Type B pancreatic cell (in vitro differentiated cells): ENCODE measurements at regions not wholly inside any gene's neighbourhood (a gene's known extent, or its start where the extent isn't known, plus 50 kb on each side); places are given as distances from the start of the nearest gene placed in this dataset.

ENCODE experiments used
- DNase-seq: peaks from one replicate; pipeline ENCODE4 v3.0.0; 2021; ENCODE audit warnings: mixed read lengths; ENCODE audit not compliant: unreplicated experiment; ENCODE audit errors: extremely low spot score
- H3K27ac Mint-ChIP-seq: 2 replicates; pipeline ENCODE4 v1.8.0; 2021; ENCODE audit warnings: mild to moderate bottlenecking, mixed read lengths
- H3K27me3 Mint-ChIP-seq: 2 replicates; pipeline ENCODE4 v1.8.0; 2021; ENCODE audit warnings: mixed read lengths
- H3K36me3 Mint-ChIP-seq: 2 replicates; pipeline ENCODE4 v1.8.0; 2021; ENCODE audit warnings: mixed read lengths
- H3K4me1 Mint-ChIP-seq: one replicate; pipeline ENCODE4 v1.8.0; 2021; ENCODE audit warnings: mixed read lengths; ENCODE audit not compliant: unreplicated experiment
- H3K4me3 Mint-ChIP-seq: 2 replicates; pipeline ENCODE4 v1.8.0; 2021; ENCODE audit warnings: mild to moderate bottlenecking, mixed read lengths
- H3K9me3 Mint-ChIP-seq: 2 replicates; pipeline ENCODE4 v1.8.0; 2021; ENCODE audit warnings: mixed read lengths
- TF ChIP-seq, protein P1 (sequence below): fragments of 200-600 bp; sonication (generic); conservative IDR thresholded peaks from 2 replicates; pipeline ENCODE4 v1.5.0; 2021; ENCODE audit warnings: antibody characterized with exemption, mild to moderate bottlenecking

DNA sequence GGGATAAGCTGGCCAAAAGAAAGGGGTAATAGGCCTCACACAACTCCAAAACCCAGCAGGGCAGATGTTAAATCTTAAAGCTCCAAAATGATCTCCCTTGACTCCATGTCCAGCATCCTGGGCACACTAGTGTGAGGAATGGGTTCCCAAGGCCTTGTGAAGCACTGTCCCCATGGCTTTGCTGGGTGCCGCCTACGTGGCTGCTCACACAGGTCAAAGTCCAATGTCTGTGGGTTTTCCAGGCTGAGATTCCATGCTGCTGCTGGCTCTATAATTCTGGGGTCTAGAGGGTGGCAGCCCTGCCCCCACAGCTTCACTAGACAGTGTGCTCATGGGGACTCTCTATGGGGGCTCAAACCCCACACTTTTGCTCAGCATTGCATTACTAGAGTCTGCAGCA is 145.3 kb upstream of the GRIN2B start:
- Mint-ChIP-seq H3K9me3 (peaks cover 5% of the 10 kb centered on the region), H3K27ac (no peak overlapping the region), H3K36me3 (no peaks in the 10 kb centered on the region), H3K4me1 (no peaks in the 10 kb centered on the region), H3K27me3 (peaks cover 17% of the 10 kb centered on the region), H3K4me3 (no peak overlapping the region)
- DNase-seq, result no peak
- TF ChIP-seq, protein P1, sequence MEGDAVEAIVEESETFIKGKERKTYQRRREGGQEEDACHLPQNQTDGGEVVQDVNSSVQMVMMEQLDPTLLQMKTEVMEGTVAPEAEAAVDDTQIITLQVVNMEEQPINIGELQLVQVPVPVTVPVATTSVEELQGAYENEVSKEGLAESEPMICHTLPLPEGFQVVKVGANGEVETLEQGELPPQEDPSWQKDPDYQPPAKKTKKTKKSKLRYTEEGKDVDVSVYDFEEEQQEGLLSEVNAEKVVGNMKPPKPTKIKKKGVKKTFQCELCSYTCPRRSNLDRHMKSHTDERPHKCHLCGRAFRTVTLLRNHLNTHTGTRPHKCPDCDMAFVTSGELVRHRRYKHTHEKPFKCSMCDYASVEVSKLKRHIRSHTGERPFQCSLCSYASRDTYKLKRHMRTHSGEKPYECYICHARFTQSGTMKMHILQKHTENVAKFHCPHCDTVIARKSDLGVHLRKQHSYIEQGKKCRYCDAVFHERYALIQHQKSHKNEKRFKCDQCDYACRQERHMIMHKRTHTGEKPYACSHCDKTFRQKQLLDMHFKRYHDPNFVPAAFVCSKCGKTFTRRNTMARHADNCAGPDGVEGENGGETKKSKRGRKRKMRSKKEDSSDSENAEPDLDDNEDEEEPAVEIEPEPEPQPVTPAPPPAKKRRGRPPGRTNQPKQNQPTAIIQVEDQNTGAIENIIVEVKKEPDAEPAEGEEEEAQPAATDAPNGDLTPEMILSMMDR, result no peak

DNA sequence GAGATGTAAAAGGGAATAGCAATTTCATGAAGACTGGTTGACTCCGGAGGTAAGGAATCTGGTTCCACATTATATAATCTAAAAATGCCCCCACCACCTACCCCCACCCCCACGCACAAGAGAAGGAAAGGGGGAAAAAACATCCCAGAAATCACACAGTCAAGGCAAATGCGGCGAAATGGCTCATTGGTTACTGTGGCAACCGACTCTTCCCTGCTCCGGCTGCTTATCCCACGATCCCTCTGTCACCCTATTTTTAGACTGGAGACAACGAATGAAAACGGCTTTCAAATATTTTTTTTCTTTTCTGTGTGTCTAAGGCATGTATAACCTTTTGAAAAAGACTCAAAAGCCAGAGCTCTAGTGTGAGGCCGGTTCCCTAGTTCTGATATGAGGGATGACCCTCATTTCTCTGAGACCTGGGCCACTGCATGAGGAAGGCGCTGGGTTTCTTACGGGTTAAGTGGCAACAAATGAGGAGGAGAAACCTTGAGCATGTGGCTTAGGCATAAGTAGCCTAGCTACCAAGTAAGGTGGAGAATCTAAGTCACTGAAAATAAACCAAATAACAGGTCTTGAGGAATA is 148.3 kb upstream of the GRIN2B start:
- no peak for DNase-seq
- Mint-ChIP-seq H3K9me3 (no peaks in the 10 kb centered on the region), H3K36me3 (no peaks in the 10 kb centered on the region), H3K27ac (no peak overlapping the region), H3K4me1 (no peaks in the 10 kb centered on the region), H3K4me3 (no peak overlapping the region), H3K27me3 (peaks cover 21% of the 10 kb centered on the region)
- TF ChIP-seq, protein P1, result no peak

DNA sequence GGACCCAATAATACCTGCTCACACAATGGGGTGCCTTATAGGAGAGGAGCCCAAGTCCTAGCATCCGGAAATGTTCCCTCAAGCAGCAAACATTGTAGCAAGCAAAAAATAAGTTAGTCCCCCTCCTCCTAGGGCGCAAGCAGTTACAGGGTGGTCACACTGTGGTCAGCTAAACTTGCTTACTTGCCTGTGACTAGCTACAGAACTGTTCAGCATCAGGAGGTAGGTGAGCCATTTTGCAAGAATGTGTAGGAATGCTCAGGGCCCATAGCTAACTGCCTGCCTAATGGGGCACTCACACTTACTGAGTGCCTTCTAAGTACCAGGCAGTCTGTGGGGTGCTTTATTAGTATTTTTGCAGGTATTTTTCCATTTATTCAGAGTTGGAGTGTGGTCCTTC is 154.6 kb upstream of the GRIN2B start:
- Mint-ChIP-seq H3K36me3 (no peaks in the 10 kb centered on the region), H3K27ac (no peak overlapping the region), H3K4me3 (no peak overlapping the region), H3K9me3 (no peaks in the 10 kb centered on the region), H3K4me1 (no peaks in the 10 kb centered on the region), H3K27me3 (peaks cover 29% of the 10 kb centered on the region)
- TF ChIP-seq, protein P1, result no peak
- no peak for DNase-seq

DNA sequence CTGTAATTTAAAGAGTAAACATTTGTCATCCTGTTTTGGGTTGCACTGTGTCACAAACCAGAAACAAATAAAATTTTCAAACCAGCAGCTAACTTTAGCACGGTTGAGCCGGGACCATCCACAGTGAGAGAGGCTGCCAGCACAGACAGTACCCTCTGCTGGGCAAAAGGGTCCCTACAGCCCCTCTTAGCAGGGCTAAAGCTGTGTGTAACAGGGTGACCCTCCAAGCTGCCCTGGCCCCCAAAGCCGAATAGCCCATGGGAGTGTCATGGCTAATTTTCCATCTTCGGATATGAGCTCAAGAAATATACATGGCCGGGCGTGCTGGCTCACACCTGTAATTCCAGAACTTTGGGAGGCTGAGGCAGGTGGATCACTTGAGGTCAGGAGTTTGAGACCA is 157.1 kb upstream of the GRIN2B start:
- H3K36me3 Mint-ChIP-seq, result no peaks in the 10 kb centered on the region
- DNase-seq, result no peak

DNA sequence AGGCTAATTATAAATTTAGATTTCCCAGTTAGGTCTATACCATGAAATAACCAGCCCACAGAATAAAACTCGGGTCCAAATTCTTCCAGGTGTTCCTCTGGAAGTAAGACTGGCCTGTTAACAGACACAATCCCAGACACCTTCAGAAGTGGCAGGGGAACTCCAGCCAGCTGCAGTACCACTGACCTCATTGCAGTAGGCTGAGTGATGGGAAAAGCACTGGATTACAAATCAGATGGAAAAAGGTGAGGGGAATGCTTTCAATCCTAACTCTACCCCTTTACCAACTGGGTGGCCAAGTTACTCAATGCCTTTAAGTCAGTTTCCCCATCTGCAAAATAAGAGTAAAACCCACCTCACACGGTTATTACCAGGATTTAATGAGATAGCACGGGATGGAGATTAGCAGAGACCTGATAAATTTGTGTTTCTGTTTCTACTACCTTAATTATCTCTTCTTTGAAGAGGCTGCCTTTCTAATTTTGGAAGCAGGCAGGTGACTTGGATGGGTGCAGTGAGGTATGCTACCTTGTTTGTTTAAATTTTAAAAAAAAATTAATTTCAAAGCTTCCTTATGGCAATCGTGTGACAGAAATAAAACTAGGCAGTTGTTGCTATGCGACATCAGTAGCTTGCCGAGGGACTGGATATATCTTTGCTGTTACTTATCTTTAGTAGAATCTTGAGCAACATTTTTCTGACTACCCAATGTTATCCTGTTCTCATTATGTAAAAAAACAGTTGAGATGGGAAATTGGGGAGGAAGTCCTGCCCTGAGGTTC is 167.3 kb upstream of the GRIN2B start:
- Mint-ChIP-seq H3K36me3 (no peaks in the 10 kb centered on the region), H3K4me1 (no peaks in the 10 kb centered on the region), H3K27me3 (peaks cover 32% of the 10 kb centered on the region), H3K27ac (no peak overlapping the region), H3K4me3 (no peak overlapping the region), H3K9me3 (no peaks in the 10 kb centered on the region)
- DNase-seq, result no peak
- TF ChIP-seq, protein P1, result no peak

More for the DNA sequence above, 157.1 kb upstream of the GRIN2B start:
- Mint-ChIP-seq H3K27ac (no peak overlapping the region), H3K9me3 (no peaks in the 10 kb centered on the region), H3K27me3 (peaks cover 21% of the 10 kb centered on the region), H3K4me3 (no peak overlapping the region), H3K4me1 (no peaks in the 10 kb centered on the region)
- TF ChIP-seq, protein P1, result peak; percentile 73
